RWPE1 (cell line): ENCODE measurements at regions not wholly inside any gene's neighbourhood (a gene's known extent, or its start where the extent isn't known, plus 50 kb on each side); places are given as distances from the start of the nearest gene placed in this dataset.
"Not testable (repeated sequence)": the region's sequence is repeated elsewhere in the genome, so short reads cannot be mapped to it uniquely, and the experiment has no call there.

Experiments
- CTCF ChIA-PET: fragments of 350-600 bp; sonication (Branson Sonifier 250); formaldehyde crosslinking; extraction: SDS; loops from one replicate; lab custom pipeline; 2021; lab: Yijun Ruan, JAX
- POLR2A ChIA-PET: fragments of 400-600 bp; formaldehyde crosslinking; extraction: SDS; loops from one replicate; lab custom pipeline; 2020; ENCODE audit warnings: antibody characterized with exemption; ENCODE audit not compliant: low non-redundant PET; lab: Yijun Ruan, JAX
- DNase-seq: peaks from one replicate; pipeline ENCODE4 v3.0.0; 2012; ENCODE audit warnings: low spot score
- H3K27ac ChIP-seq: fragments of 450-650 bp; 2 replicates; pipeline ENCODE4 v1.5.1; 2017
- TF ChIP-seq, protein P1 (sequence below): fragments of 450-650 bp; conservative IDR thresholded peaks from 2 replicates; pipeline ENCODE4 v1.5.1; 2017; ENCODE audit warnings: low read depth, mild to moderate bottlenecking

DNA sequence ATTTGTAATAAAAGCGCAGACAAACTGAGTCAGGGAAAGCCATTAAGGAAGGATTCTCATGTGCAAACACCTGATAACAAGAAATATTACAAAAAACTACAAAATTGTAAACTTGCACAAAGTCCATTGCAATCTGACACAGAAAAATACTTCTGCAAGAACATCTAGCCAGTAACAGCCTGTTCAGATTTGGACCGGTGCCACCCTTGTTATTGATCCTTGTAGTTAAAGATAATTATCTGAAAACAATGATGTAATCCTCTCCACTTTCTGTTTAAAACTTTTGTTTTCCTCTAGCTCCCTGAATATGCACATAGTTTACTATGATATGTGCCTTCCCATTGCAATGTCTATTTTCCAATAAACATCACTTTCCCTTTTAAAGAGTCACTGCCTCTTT, 1090.2 kb downstream of the PLOD2 start:
- POLR2A ChIA-PET: no interaction called here
- TF ChIP-seq, protein P1, sequence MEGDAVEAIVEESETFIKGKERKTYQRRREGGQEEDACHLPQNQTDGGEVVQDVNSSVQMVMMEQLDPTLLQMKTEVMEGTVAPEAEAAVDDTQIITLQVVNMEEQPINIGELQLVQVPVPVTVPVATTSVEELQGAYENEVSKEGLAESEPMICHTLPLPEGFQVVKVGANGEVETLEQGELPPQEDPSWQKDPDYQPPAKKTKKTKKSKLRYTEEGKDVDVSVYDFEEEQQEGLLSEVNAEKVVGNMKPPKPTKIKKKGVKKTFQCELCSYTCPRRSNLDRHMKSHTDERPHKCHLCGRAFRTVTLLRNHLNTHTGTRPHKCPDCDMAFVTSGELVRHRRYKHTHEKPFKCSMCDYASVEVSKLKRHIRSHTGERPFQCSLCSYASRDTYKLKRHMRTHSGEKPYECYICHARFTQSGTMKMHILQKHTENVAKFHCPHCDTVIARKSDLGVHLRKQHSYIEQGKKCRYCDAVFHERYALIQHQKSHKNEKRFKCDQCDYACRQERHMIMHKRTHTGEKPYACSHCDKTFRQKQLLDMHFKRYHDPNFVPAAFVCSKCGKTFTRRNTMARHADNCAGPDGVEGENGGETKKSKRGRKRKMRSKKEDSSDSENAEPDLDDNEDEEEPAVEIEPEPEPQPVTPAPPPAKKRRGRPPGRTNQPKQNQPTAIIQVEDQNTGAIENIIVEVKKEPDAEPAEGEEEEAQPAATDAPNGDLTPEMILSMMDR: no peak
- CTCF ChIA-PET: no interaction called here
- no peak for DNase-seq
- no peak overlapping the region for H3K27ac ChIP-seq

DNA sequence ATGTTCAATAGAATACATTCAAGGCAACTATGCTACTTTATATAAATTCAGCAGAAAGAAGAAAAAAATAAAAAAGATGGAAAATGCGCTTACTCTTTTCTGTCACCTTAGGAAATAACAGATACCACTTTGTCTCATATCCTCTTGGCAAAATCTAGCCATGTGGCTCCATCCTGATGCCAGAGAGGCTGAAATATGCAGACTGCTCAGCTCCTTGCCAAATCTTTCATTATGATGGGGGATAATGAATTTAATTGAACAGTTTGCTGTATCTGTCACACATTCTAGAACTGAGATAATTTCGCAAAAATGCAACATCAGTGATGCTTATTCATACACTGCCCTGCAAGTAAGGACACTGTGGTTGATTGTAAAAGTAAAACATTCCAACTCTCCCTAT, 1081.5 kb downstream of the PLOD2 start:
- TF ChIP-seq, protein P1: no peak
- POLR2A ChIA-PET: no interaction called here
- CTCF ChIA-PET: no interaction called here
- DNase-seq: no peak
- no peak overlapping the region for H3K27ac ChIP-seq

DNA sequence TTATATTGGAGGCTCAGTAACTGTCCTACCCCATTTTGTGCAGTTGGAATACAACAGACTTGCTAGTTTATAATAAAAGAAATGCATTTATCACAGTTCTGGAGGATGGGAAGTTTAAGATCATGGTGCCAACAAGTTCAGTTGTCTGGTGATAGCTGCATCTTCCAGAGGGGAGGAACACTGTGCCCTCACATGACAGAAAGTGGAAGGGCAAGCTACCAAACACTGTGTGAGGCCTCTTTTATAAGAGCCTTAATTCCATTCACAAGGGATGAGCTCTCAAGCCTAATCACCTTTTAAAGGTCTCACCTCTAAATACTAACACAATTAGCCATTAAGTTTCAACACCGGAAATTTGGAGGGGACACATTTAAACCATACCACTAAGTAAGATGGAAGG, 1073.9 kb downstream of the PLOD2 start:
- ChIA-PET POLR2A (no interaction called here), CTCF (interaction anchor here (0.5 kb wide), 1 partner anchor 1896 kb away, joined by 3 read pairs; no protein-coding TSS in a partner anchor)
- TF ChIP-seq, protein P1: no peak
- DNase-seq: no peak
- no peak overlapping the region for H3K27ac ChIP-seq

DNA sequence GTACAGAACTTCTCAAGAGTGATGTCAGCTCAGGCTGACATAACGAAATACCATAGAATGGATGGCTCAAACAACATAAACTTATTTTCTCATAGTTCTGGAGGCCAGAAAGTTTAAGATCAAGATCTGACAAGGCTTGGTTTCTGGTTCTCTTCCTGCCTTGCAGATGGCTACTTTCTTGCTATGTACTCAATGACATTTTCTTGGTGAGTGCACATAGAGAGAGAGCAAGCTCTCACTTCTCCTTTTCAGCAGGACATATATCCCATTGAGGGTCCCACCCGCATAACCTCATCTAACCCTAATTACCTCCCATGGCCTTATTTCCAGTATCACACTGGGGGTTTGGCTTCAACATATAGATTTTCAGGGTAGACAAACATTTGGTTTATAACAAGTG, 1072.1 kb downstream of the PLOD2 start:
- no peak overlapping the region for H3K27ac ChIP-seq
- CTCF ChIA-PET: no interaction called here
- no peak for DNase-seq
- TF ChIP-seq, protein P1: no peak
- POLR2A ChIA-PET: no interaction called here

DNA sequence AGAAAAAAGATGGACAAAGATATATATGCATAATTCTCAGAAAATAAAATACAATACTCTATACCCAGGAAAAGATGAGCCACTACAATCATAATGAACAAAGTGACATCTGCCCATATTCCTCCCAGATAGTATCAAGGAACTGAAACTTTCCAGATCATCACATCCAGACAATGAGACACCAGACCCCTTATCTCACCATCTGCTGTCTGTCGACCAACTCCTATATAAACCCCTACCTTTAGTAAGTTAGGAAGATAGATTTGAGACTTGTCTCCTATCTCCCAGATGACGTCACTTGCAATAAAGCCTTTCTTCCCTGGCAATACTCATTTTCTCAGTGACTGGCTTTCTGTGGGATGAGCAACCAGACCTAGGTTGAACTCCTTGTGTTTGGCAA, 1071.6 kb downstream of the PLOD2 start:
- ChIA-PET POLR2A (no interaction called here), CTCF (no interaction called here)
- no peak for DNase-seq
- TF ChIP-seq, protein P1: no peak
- no peak overlapping the region for H3K27ac ChIP-seq

DNA sequence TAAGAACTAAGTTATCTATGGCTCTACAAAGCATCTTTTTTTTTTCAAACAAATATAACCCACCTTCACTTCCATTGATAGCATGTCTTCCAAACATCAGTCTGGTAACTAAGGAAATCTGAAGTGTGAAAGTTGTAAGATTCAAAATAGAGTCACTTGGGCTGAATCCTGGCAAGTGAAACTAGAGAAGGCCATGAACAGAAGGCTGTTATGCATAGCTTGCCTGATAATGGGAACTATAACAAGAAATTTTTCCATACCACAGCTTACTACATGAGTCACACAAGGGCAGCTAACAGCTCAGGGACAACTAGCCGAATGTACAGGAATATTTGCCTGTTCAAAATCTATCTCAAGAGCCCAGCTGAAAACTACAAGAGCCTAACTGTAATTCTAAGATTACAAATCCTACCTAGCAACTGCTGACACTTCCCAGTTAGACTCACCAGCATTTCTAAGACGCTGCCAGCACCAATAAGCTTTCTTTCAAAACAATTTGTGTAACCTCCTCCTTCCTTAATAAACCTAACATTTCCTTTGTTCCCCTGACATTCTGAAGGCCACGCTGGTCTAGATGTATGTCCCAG, 1066.5 kb downstream of the PLOD2 start:
- ChIA-PET CTCF (no interaction called here), POLR2A (no interaction called here)
- no peak overlapping the region for H3K27ac ChIP-seq
- TF ChIP-seq, protein P1: no peak
- DNase-seq: peak; percentile 7

DNA sequence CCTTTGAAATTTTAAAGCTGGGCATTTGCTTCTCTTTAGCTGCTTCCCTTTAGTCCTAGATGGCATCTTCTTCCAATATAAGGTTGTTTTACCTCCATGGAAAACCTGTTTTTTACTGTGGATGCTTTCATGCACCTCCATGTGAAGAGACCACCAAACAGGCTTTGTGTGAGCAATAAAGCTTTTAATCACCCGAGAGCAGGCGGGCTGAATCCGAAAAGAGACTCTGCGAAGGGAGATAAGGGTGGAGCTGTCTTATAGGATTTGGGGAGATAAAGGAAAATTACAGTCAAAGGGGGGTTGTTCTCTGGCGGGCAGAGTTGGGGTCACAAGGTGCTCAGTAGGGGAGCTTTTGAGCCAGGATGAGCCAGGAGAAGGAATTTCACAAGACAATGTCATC, 1049.8 kb downstream of the PLOD2 start:
- H3K27ac ChIP-seq, POLR2A ChIA-PET, DNase-seq: not testable (repeated sequence)
- CTCF ChIA-PET: interaction anchor here (0.6 kb wide), 1 partner anchor 16 kb away, joined by 3 read pairs; no protein-coding TSS in a partner anchor
